Mammary epithelial cell (primary cell): ENCODE measurements at regions not wholly inside any gene's neighbourhood (a gene's known extent, or its start where the extent isn't known, plus 50 kb on each side); places are given as distances from the start of the nearest gene placed in this dataset.

Source experiments
- EZH2 ChIP-seq: IDR thresholded peaks from 2 replicates; pipeline ENCODE4 v1.6.1; 2012; ENCODE audit warnings: low read length, inconsistent platforms, borderline replicate concordance
- TF ChIP-seq, protein P1 (sequence below), 2 donors: IDR thresholded peaks in 1 of 2; conservative IDR thresholded peaks in 1 of 2; 2 replicates each; pipeline ENCODE4 v1.5.1; 2011 to 2012; ENCODE audit warnings: inconsistent platforms in 2 of 2, low read length in 2 of 2, mild to moderate bottlenecking in 2 of 2, control low read depth in 1 of 2, low read depth in 1 of 2; ENCODE audit not compliant: insufficient read depth in 1 of 2; ENCODE audit errors: extremely low read depth in 1 of 2

DNA sequence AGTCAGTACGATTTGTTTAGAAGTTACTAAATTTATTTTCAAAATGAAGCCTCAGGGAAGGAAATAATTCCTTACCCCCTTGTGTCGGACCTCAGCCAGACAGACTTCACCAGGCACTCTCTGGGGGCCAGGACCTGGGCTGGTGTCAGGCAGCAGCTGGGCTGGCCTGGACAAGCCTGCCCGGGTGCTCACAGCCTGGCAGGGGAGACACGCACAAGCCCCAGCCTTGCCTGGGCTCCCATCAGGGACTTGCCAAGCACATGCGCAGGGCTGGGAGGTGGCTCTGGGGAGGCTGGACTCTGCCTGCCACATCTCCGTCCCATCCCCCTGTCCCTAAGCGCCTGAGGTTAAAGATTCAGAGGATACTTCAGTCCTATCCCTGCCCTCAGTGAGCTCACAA, 56.8 kb upstream of the HS6ST1 start:
- TF ChIP-seq, protein P1, sequence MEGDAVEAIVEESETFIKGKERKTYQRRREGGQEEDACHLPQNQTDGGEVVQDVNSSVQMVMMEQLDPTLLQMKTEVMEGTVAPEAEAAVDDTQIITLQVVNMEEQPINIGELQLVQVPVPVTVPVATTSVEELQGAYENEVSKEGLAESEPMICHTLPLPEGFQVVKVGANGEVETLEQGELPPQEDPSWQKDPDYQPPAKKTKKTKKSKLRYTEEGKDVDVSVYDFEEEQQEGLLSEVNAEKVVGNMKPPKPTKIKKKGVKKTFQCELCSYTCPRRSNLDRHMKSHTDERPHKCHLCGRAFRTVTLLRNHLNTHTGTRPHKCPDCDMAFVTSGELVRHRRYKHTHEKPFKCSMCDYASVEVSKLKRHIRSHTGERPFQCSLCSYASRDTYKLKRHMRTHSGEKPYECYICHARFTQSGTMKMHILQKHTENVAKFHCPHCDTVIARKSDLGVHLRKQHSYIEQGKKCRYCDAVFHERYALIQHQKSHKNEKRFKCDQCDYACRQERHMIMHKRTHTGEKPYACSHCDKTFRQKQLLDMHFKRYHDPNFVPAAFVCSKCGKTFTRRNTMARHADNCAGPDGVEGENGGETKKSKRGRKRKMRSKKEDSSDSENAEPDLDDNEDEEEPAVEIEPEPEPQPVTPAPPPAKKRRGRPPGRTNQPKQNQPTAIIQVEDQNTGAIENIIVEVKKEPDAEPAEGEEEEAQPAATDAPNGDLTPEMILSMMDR (conservative IDR thresholded peaks at IDR 0.05 in 1 of 2, IDR thresholded peaks at IDR 0.05 in 1 of 2; ENCODE audit: extremely low read depth in 1 of 2, insufficient read depth in 1 of 2, low read depth in 1 of 2, low read length in 2 of 2): no peak
- TF ChIP-seq EZH2: no peak
